ENCODE measurements at regions not wholly inside any gene's neighbourhood (a gene's known extent, or its start where the extent isn't known, plus 50 kb on each side); places are given as distances from the start of the nearest gene placed in this dataset.

DNA sequence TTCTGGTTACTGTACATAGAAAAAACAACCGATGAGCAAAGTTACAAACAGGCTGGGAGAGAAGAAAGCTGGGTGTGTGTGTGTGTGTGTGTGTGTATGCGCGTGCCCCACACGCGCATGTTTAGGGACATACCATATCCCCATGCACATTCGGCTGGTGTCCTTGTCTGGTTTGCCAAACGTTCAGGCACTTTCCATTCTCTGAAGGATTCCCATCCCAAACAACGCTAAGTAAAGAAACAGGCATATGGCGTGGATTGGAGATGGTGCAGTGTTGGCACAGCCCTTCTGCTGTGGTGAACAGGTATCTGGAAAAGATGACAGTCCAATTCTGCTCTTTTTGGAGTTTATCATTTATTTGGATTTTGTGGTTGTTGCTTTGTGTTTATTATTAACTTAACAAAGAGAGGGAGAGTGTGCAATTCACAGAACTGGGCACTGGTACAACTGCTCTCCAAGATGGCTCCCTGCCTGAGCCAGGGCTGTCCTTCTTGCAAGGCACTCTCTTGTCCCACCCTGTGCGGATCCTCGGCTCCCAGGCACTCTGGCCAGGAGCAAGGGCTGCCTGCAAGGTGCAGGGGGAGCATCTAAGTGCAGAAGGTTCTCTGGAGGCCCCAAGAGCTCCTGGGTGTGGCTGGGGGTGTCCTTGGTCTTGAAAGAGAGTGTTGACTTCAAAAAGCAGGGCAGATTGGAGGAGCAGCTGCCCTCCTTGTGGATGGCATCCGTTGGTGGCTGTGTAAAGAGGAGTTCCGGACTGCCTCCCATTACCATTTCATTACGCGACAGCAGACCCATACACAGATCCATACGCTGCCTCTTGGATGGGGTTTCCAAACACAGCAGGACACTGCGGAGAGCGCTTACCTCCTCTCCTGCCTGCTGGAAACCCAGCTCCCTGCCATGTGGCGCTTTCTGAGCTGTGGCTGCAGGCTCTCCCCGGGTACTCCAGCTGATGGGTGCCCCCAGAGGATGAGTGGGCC is 263.1 kb downstream of the ZNF536 start:
- TF ChIP-seq, protein P1, sequence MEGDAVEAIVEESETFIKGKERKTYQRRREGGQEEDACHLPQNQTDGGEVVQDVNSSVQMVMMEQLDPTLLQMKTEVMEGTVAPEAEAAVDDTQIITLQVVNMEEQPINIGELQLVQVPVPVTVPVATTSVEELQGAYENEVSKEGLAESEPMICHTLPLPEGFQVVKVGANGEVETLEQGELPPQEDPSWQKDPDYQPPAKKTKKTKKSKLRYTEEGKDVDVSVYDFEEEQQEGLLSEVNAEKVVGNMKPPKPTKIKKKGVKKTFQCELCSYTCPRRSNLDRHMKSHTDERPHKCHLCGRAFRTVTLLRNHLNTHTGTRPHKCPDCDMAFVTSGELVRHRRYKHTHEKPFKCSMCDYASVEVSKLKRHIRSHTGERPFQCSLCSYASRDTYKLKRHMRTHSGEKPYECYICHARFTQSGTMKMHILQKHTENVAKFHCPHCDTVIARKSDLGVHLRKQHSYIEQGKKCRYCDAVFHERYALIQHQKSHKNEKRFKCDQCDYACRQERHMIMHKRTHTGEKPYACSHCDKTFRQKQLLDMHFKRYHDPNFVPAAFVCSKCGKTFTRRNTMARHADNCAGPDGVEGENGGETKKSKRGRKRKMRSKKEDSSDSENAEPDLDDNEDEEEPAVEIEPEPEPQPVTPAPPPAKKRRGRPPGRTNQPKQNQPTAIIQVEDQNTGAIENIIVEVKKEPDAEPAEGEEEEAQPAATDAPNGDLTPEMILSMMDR (IDR thresholded peaks at IDR 0.05), result no peak
- TF ChIP-seq EP300 (IDR thresholded peaks at IDR 0.05) (no peak), POLR2A (IDR thresholded peaks at IDR 0.05) (no peak), POLR2AphosphoS5 (IDR thresholded peaks at IDR 0.05) (no peak)
